ENCODE measurements at regions not wholly inside any gene's neighbourhood (a gene's known extent, or its start where the extent isn't known, plus 50 kb on each side); places are given as distances from the start of the nearest gene placed in this dataset.

- no peak for DNase-seq
- H3K27me3 ChIP-seq: no peaks in the 10 kb centered on the region
- no peak overlapping the region for H3K4me3 ChIP-seq
- H3K27ac ChIP-seq: no peak overlapping the region
- H3K9me3 ChIP-seq: no peaks in the 10 kb centered on the region
- H3K36me3 ChIP-seq: no peaks in the 10 kb centered on the region
- TF ChIP-seq POLR2A (IDR thresholded peaks at IDR 0.05): no peak
- TF ChIP-seq CTCF (IDR thresholded peaks at IDR 0.05): no peak
- H3K4me1 ChIP-seq: peaks cover 0 to 12% (median 3%) of the 10 kb centered on the region in 4 donors
Observed at GRCh38 chr2:168356477-168356835, 99.6 kb upstream of the CERS6 start.

- Histone ChIP-seq H3K27ac (no peak overlapping the region), H3K9me3 (no peaks in the 10 kb centered on the region), H3K4me3 (no peak overlapping the region), H3K27me3 (no peaks in the 10 kb centered on the region), H3K36me3 (no peaks in the 10 kb centered on the region), H3K4me1 (peaks cover 0 to 12% (median 3%) of the 10 kb centered on the region in 4 donors)
- DNase-seq: no peak
- TF ChIP-seq POLR2A (IDR thresholded peaks at IDR 0.05): no peak
- no peak for TF ChIP-seq CTCF (IDR thresholded peaks at IDR 0.05)
Observed at GRCh38 chr2:168357797-168358472, 98.1 kb upstream of the CERS6 start.

- H3K36me3 ChIP-seq: no peaks in the 10 kb centered on the region
- H3K4me1 ChIP-seq: peaks cover 0 to 12% (median 3%) of the 10 kb centered on the region in 4 donors
- no peaks in the 10 kb centered on the region for H3K27me3 ChIP-seq
- H3K4me3 ChIP-seq: no peak overlapping the region
- H3K9me3 ChIP-seq: no peaks in the 10 kb centered on the region
- TF ChIP-seq CTCF (IDR thresholded peaks at IDR 0.05) (no peak), POLR2A (IDR thresholded peaks at IDR 0.05) (no peak)
- DNase-seq: no peak
- no peak overlapping the region for H3K27ac ChIP-seq
Observed at GRCh38 chr2:168359082-168359481, 97.0 kb upstream of the CERS6 start.

- Histone ChIP-seq H3K36me3 (no peaks in the 10 kb centered on the region), H3K4me1 (peaks cover 0 to 4% (median under 1%) of the 10 kb centered on the region in 4 donors), H3K27me3 (no peaks in the 10 kb centered on the region), H3K9me3 (no peaks in the 10 kb centered on the region), H3K27ac (no peak overlapping the region), H3K4me3 (no peak overlapping the region)
- DNase-seq: no peak
- TF ChIP-seq POLR2A (IDR thresholded peaks at IDR 0.05): no peak
- no peak for TF ChIP-seq CTCF (IDR thresholded peaks at IDR 0.05)
Observed at GRCh38 chr2:168363347-168364092, 92.6 kb upstream of the CERS6 start.

GRCh38 chr2:168365094-168365621, 90.9 kb upstream of the CERS6 start:
- no peak for DNase-seq
- H3K36me3 ChIP-seq: no peaks in the 10 kb centered on the region
- no peaks in the 10 kb centered on the region for H3K27me3 ChIP-seq
- H3K27ac ChIP-seq: no peak overlapping the region
- H3K4me1 ChIP-seq: no peaks in the 10 kb centered on the region
- H3K9me3 ChIP-seq: no peaks in the 10 kb centered on the region
- no peak overlapping the region for H3K4me3 ChIP-seq
- no peak for TF ChIP-seq POLR2A (IDR thresholded peaks at IDR 0.05)
- TF ChIP-seq CTCF (IDR thresholded peaks at IDR 0.05): no peak
